Liver (tissue), 3 donors: ENCODE measurements at regions not wholly inside any gene's neighbourhood (a gene's known extent, or its start where the extent isn't known, plus 50 kb on each side); places are given as distances from the start of the nearest gene placed in this dataset.

Source experiments
- ATF3 ChIP-seq: IDR thresholded peaks from 2 replicates; pipeline ENCODE4 v1.6.1; 2016; ENCODE audit warnings: antibody characterized with exemption
- CTCF ChIP-seq: fragments of 150-350 bp; IDR thresholded peaks from 2 replicates; pipeline ENCODE4 v1.5.1; 2017; ENCODE audit warnings: improper control_type of control experiment, low read depth, low read length; ENCODE audit not compliant: missing input control
- MAX ChIP-seq: IDR thresholded peaks from 2 replicates; pipeline ENCODE4 v1.6.1; 2016; ENCODE audit warnings: antibody characterized with exemption
- RAD21 ChIP-seq, 2 donors: IDR thresholded peaks; 2 replicates each; pipeline ENCODE4 v1.6.1; 2016; ENCODE audit warnings: antibody characterized with exemption in 2 of 2, mild to moderate bottlenecking in 2 of 2
- REST ChIP-seq: IDR thresholded peaks from 2 replicates; pipeline ENCODE4 v1.6.1; 2016; ENCODE audit warnings: antibody characterized with exemption, mild to moderate bottlenecking
- donor health status: healthy.
- donor health status: healthy.

GRCh38 chr13:111514610-111515306 lies 194.3 kb downstream of the TEX29 start:
- TF ChIP-seq CTCF (no peak), ATF3 (no peak), REST (no peak), MAX (no peak), RAD21 (IDR thresholded peaks at IDR 0.05) (no peak)
